Middle frontal gyrus (tissue), 1 donor: ENCODE measurements at regions not wholly inside any gene's neighbourhood (a gene's known extent, or its start where the extent isn't known, plus 50 kb on each side); places are given as distances from the start of the nearest gene placed in this dataset.

Source experiments
- DNase-seq: peaks from one replicate; pipeline ENCODE4 v3.0.0-alpha.2; 2015; ENCODE audit warnings: low spot score; ENCODE audit errors: extremely low spot score

GRCh38 chr6:95242560-95242959 is 334.8 kb upstream of the MANEA start:
- DNase-seq = no peak

- DNase-seq = no peak
Measured at GRCh38 chr6:95243053-95243452, 334.3 kb upstream of the MANEA start.

DNA sequence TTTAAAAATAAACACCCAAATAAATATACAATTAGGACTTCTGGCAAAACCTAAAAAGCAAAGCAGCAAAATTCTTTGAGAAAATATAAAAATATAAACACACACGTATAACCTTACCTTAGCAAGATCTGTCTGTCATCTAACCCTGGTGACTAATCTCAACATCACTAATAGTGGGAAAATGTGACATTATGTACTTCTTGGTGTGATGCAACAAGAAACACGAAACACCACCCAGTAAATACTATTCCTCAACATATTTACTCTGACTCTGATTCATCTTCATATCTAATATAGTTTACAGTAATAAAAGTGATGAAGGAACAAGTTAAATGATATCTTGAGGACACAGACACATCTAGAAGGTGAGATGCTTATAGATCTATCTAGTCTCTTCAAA is 332.6 kb upstream of the MANEA start:
- DNase-seq = no peak

GRCh38 chr6:95248499-95248898 is 328.8 kb upstream of the MANEA start:
- no peak for DNase-seq

- DNase-seq = no peak
Measured at GRCh38 chr6:95249175-95249574, 328.2 kb upstream of the MANEA start.

DNA sequence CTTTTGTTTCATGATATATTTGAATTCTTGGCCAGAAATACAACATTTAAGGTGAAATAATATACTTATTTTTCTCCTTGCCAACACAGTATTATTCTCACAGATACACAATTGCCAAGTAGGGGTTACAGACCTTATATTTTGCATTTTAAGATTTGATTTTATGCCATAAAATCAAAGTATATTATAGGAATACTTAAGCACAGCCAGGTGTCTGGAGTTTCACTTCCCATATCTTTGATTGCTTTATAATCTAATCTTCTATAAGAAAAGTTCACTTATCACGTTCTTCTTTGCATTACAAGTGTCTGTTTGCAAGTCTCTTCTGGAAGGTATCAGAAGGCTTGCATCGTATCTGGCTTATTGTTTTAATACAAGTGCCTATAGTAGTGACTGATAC is 327.7 kb upstream of the MANEA start:
- DNase-seq = no peak

DNA sequence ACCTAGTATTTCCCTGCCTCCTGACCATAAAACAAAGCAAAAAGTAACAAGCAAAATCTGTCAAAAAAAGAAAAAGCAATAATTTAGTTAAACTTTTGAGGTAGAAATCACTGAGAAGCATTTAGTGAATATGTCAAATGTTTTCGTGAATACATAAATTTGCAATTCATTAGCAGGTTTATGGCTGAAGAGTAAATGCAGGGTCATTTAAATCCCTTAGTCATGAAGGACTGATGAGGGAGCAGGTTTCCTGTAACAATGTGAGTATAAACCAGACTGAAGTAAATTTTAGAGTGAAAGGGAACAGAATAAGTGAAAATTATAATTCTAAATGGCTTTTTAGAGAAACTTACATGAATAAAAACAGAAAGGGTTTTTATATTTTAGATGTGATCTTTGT is 313.5 kb upstream of the MANEA start:
- no peak for DNase-seq

DNA sequence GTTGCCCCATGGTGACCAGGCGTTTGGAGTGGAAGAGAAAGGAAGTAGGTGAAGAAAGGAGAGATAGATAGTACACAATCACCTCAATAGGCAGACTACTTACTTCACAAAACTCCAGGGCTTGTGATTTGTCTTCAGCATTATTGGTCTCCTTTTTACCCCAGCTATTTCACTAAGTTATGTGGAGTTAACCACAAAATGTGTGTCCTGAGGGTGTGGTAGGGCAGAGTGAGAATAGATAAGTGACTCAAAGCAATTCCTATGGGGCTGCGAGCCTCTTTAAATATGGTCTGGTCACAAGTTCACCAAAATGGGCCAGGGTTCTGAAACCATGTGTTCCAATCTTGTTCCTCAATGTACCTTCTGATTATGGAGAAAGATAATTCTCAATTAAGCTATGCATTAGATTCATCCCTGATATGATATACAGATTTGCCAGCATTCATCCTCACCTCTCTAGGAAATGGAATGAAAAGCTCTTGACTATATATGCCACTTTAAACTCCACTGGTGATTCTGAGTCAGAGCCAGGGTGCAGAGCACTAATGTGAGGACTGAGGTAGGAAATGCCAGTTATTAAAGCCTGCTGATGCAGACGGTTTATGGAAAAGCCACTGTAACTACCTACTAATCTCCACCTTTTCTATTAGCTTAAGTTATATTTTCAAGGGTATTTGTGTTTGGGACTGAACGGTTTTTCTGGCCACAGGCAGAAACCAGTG is 310.6 kb upstream of the MANEA start:
- DNase-seq = no peak

- peak; percentile 23 for DNase-seq
Measured at GRCh38 chr6:95274686-95275235, 302.6 kb upstream of the MANEA start.

DNA sequence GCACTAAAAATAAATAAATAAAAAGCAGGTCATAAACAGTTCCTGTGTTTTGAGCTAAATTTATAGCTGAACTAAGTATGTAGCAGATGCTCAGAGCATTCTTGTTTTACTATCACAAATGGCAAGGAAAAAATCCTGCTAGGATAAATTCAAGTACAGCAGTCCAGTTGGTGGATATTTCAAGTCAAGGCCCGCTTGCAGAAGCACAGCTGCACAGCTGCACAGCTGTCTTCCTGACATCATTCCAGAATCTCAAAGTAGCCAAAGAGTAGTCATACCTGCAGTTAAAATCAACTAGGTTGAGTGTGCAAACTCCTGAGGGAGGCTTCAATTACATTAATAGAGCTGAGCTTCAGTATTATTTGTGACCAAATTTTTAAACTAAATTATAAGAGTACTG is 297.7 kb upstream of the MANEA start:
- no peak for DNase-seq

DNA sequence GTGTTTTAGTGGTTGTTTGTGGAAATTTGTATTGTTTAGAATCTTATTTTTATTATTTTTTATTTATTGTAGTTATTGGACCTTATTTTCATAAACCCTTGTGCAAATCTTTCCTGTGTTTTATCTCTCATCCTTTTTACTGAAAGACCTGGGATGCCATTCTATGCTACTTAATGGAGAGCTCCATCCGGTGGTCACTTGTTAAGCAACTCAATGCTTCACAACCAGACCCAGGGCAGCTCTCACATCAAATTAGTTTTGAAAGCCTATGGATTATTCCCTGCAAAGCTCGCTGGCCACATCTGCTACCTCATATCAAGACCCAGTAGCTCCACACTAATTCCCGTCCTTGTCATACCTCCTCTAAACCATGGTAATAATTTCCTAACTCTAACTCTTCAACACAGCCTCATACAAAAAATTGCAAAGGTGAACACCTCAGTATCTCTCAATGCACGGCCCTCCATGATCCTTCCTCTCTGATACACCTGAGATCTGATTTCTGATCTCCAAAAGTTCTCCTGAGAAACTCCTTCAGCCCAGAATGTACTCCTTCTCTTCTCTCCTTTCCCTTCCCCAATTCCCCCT is 296.6 kb upstream of the MANEA start:
- no peak for DNase-seq

DNA sequence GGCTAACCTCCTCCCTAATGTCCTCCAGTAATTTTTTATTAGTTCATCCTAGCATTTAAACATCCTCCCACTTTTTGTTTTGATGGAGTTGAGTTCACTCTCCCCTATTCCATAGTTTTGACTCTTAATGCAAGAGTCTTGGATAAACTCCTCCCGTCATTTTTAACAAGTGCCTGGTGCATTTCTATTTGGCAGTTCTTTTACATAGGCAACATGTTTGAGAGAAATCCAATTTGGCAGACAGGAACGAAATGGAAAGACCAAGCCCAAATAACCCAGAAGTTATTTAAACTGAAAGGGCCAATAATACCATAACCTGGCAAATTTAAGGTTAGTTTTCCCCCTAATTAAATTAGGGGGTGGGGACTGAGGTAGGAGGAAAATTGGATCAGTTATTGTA is 291.5 kb upstream of the MANEA start:
- no peak for DNase-seq

DNA sequence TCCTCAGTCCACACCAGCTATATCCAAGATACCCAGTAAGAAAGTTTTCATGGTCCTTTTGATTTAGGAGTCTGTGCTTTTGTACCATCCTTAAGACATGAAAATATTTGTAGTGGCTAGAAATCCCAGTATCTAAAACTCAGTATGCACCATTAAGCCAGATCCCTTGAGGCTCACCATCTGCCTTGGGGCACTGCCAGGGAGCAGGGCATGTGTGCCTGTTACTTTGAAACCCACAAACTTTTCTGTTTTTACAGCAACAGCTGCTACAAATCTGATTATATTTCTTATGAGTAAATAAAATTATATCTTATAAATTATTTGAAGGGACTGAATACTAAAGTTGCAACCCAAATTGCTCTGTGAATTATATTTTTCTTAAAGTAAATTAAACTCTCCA is 290.5 kb upstream of the MANEA start:
- DNase-seq = no peak

DNA sequence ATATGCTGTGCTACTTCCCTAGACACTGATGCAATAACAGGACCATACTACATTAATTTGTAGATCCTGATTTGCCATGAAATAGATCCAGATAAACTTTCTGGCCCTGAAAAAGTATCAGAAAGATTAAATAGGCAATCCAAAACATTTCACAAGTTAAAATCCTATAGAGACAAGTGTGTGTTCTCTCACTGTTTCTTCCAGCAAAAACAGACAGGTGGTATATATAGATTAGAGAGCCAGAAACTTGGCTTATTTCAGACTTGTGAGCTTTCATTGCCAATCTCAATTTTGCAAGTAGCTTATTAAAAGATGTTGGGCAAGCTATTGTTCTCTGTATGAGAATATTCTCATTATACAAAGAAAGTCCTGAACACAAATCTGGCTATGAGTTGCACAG is 289.1 kb upstream of the MANEA start:
- DNase-seq = no peak

GRCh38 chr6:95292011-95292410 is 285.3 kb upstream of the MANEA start:
- DNase-seq = no peak

DNA sequence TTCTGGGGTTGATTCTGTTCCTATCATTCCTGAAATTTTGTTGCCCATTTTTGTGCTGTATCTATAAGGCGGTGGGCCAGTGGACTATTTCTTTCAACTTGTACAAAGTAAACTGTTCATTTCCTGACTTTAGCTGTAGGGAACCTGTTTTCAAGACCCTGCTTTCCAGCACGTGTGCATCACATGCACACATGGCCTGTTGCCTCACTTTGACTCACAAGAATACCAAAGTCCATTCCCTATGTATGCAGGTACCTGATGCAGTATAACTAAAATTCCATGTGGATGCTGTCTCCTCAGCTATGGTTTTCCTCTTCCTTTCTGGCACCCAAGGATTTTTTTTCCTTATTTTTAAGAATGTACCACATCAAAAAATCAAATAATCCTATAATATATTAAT is 284.1 kb upstream of the MANEA start:
- no peak for DNase-seq

GRCh38 chr6:95294043-95294442 is 283.3 kb upstream of the MANEA start:
- no peak for DNase-seq

GRCh38 chr6:95309545-95309944 is 267.8 kb upstream of the MANEA start:
- DNase-seq = no peak

DNA sequence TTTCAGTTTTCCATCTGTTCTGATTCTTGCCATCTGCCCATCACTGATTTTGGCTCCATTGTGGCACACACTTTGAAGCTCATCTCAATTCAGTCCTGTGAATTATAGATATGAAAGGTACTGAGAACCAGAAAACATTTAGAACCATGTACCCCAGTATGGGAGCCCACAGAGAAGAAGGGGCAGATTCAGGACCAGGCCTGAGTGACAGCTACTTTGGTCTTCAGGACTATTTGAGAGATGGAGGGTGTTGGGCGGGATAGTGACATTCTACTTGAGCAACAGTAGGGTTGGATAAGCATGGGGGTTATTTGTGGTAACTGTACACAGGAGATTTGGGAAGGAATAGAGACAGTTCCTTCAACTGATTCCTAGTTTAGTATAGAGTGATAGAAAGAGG is 259.2 kb upstream of the MANEA start:
- no peak for DNase-seq

DNA sequence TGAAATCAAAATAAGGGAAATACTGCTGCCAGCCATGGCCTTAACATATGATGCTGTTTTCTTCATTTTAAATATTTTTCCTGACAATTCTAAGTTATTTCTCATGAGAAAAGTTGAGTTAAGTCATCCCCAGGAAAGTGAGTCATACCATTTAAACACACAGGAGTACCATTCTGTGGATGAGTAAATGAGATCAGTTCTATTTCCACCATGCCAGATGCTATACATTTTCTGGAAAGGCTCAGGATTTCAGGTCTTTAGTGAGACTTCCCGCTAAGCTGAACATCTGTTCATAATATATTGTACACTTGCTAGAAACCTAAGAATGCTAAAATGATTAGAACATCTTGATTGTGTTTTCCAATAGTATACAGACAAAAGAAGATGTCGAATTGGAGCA is 256.2 kb upstream of the MANEA start:
- DNase-seq = peak; percentile 8

DNA sequence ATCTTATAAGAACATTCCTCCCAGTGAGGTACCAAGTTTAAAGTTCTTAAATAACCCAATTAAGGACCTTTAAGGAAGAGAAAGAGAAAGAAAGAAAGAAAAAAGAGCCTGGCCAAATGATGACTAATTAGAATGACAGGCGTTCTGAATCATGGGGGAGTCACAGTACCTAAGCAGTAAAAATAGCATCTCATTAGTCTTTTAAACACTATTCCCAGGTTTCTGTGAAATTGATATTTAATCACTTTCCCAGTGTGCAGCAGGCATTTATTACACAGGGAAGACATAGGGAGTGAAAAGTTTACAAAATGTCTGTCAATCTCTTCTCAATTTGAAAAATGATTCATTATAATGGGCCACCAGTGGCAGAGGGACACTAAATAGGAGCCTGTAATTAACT is 251.4 kb upstream of the MANEA start:
- DNase-seq = no peak

DNA sequence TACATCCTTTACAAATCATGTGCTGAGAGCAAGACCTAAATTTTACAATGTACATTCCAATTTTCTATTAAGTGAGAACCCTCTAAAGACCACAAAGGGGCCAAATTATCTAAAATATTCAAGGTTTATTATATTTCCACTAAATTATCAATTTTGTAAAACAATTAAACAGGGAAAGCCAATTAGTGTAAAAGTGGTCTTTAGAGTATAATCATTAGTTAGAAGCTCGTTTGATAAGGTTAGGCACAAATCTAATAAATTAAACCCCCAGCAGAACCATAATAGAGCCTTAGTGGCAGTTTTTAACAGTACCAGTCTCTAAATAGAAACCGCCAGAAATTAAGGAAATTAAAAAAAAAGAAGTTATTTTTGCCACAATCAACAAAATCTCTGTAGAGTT is 249.1 kb upstream of the MANEA start:
- DNase-seq = no peak
